ENCODE measurements at regions not wholly inside any gene's neighbourhood (a gene's known extent, or its start where the extent isn't known, plus 50 kb on each side); places are given as distances from the start of the nearest gene placed in this dataset.

GRCh38 chr15:92326236-92326635 lies 67.4 kb upstream of the ST8SIA2 start:
- Histone ChIP-seq H3K4me3 (ENCODE audit: insufficient read depth, low read depth, low read length) (no peak overlapping the region), H3K4ac (ENCODE audit: low read depth, low read length) (no peak overlapping the region), H3K4me2 (ENCODE audit: low read depth, low read length) (no peak overlapping the region), H3K9me1 (ENCODE audit: insufficient read depth, low read length) (no peaks in the 10 kb centered on the region), H3K27ac (ENCODE audit: insufficient read depth, low read length) (no peak overlapping the region), H3K23ac (ENCODE audit: low read depth, low read length) (no peak overlapping the region), H4K20me1 (ENCODE audit: insufficient read depth, low read length) (no peaks in the 10 kb centered on the region), H2BK15ac (ENCODE audit: low read depth, low read length) (no peak overlapping the region), H3K9ac (ENCODE audit: low read depth, low read length) (no peak overlapping the region), H2AFZ (replicated peaks; ENCODE audit: low read length, poor library complexity) (no peak overlapping the region), H3K79me1 (ENCODE audit: low read depth in 1 of 2, low read length in 2 of 2) (no peaks in the 10 kb centered on the region), H3K56ac (ENCODE audit: extremely low read depth, insufficient read depth, low read length) (no peak overlapping the region), H3K27me3 (ENCODE audit: control insufficient read depth, insufficient read depth, low read length) (no peaks in the 10 kb centered on the region), H4K91ac (ENCODE audit: insufficient read depth, low read depth, low read length) (no peak overlapping the region), H4K8ac (ENCODE audit: low read depth in 2 of 2, low read length in 2 of 2) (no peak overlapping the region), H2BK5ac (ENCODE audit: low read depth, low read length, poor library complexity, severe bottlenecking) (no peak overlapping the region), H3K14ac (replicated peaks; ENCODE audit: low read depth, low read length) (no peak overlapping the region), H2BK120ac (ENCODE audit: low read depth, low read length) (no peak overlapping the region), H4K5ac (ENCODE audit: low read depth, low read length) (no peak overlapping the region), H2AK5ac (ENCODE audit: low read depth, low read length) (no peak overlapping the region), H3K18ac (ENCODE audit: low read depth, low read length) (no peak overlapping the region), H3K9me3 (ENCODE audit: control insufficient read depth, insufficient read depth, low read length) (no peaks in the 10 kb centered on the region), H3K4me1 (ENCODE audit: control insufficient read depth, insufficient read depth, low read length) (no peaks in the 10 kb centered on the region), H3K36me3 (ENCODE audit: control insufficient read depth, insufficient read depth, low read length) (no peaks in the 10 kb centered on the region), H2AK9ac (replicated peaks; ENCODE audit: low read depth, low read length, poor library complexity) (no peak overlapping the region), H2BK20ac (ENCODE audit: low read depth, low read length) (no peak overlapping the region)
- intact Hi-C loops (cut with micrococcal nuclease) (no loop called here), dilution Hi-C loops (cut with HindIII; ENCODE audit: low sequenced_read_pairs, unreplicated experiment) (no loop called here), in situ Hi-C loops (cut with MboI; ENCODE audit: low sequenced_read_pairs) (no loop called here)
- TF ChIP-seq USF2 (IDR thresholded peaks at IDR 0.05; ENCODE audit: low read depth, low read length) (no peak), CEBPB (IDR thresholded peaks at IDR 0.05; ENCODE audit: low read depth, low read length) (no peak), CHD1 (IDR thresholded peaks at IDR 0.05; ENCODE audit: low read depth, low read length) (no peak), RAD21 (IDR thresholded peaks at IDR 0.05; ENCODE audit: low read length) (no peak), CTCF (conservative IDR thresholded peaks at IDR 0.05; ENCODE audit: low read depth, low read length) (no peak), RCOR1 (IDR thresholded peaks at IDR 0.05; ENCODE audit: insufficient replicate concordance, low read length) (no peak), SMC3 (IDR thresholded peaks at IDR 0.05; ENCODE audit: low read depth, low read length) (no peak), FOS (IDR thresholded peaks at IDR 0.05; ENCODE audit: low read depth, low read length) (no peak), RFX5 (IDR thresholded peaks at IDR 0.05; ENCODE audit: low read depth, low read length) (no peak), NFE2L2 (IDR thresholded peaks at IDR 0.05; ENCODE audit: low read depth, low read length) (no peak), ELK1 (IDR thresholded peaks at IDR 0.05; ENCODE audit: borderline replicate concordance, low read depth, low read length) (no peak), BHLHE40 (IDR thresholded peaks at IDR 0.05; ENCODE audit: low read depth, low read length) (no peak)
- ChIA-PET CTCF (no interaction called here), POLR2A (ENCODE audit: unreplicated experiment) (no interaction called here)
- DNase-seq (no peak), ATAC-seq (ENCODE audit: low read depth) (no peak)
- no CpG with 5 or more reads among the region's 6 CpGs for WGBS, 2 experiments (ENCODE audit: extremely low coverage in 2 of 2, insufficient read length in 1 of 2)
- BruUV-seq (replicated peaks) = no TSS peak

Measured in IMR-90 (cell line).